ENCODE measurements at regions not wholly inside any gene's neighbourhood (a gene's known extent, or its start where the extent isn't known, plus 50 kb on each side); places are given as distances from the start of the nearest gene placed in this dataset.

- Histone ChIP-seq H3K27ac (no peak overlapping the region), H3K4me3 (ENCODE audit: low read depth in 1 of 2, low read length in 1 of 2) (no peak overlapping the region), H3K27me3 (no peaks in the 10 kb centered on the region), H3K9me3 (no peaks in the 10 kb centered on the region), H3K4me1 (ENCODE audit: control insufficient read depth in 1 of 2, insufficient read depth in 1 of 2, low read depth in 1 of 2, low read length in 1 of 2) (no peaks in the 10 kb centered on the region), H3K36me3 (no peaks in the 10 kb centered on the region)
- no peak for TF ChIP-seq CTCF (IDR thresholded peaks at IDR 0.05)
These were observed 150.7 kb downstream of the KCTD15 start for GRCh38 chr19:33947265-33947964.

- no peak for TF ChIP-seq CTCF (IDR thresholded peaks at IDR 0.05)
- peaks cover under 1% of the 10 kb centered on the region for H3K27me3 ChIP-seq
- H3K36me3 ChIP-seq = no peaks in the 10 kb centered on the region
- H3K9me3 ChIP-seq = no peaks in the 10 kb centered on the region
- H3K4me1 ChIP-seq (ENCODE audit: control insufficient read depth in 1 of 2, insufficient read depth in 1 of 2, low read depth in 1 of 2, low read length in 1 of 2) = no peaks in the 10 kb centered on the region
- H3K27ac ChIP-seq = no peak overlapping the region
- no peak overlapping the region for H3K4me3 ChIP-seq (ENCODE audit: low read depth in 1 of 2, low read length in 1 of 2)
These were observed 152.1 kb downstream of the KCTD15 start for GRCh38 chr19:33948651-33949335.

- H3K36me3 ChIP-seq = no peaks in the 10 kb centered on the region
- peaks cover 3% of the 10 kb centered on the region for H3K27me3 ChIP-seq
- no peaks in the 10 kb centered on the region for H3K9me3 ChIP-seq
- H3K4me1 ChIP-seq (ENCODE audit: control insufficient read depth in 1 of 2, insufficient read depth in 1 of 2, low read depth in 1 of 2, low read length in 1 of 2) = no peaks in the 10 kb centered on the region
- H3K4me3 ChIP-seq (ENCODE audit: low read depth in 1 of 2, low read length in 1 of 2) = no peak overlapping the region
- TF ChIP-seq CTCF (IDR thresholded peaks at IDR 0.05) = no peak
- no peak overlapping the region for H3K27ac ChIP-seq
These were observed 153.6 kb downstream of the KCTD15 start for GRCh38 chr19:33950091-33950750.

GRCh38 chr19:33953023-33953422, 156.4 kb downstream of the KCTD15 start:
- Histone ChIP-seq H3K27ac (no peak overlapping the region), H3K27me3 (peaks cover 3% of the 10 kb centered on the region), H3K4me1 (ENCODE audit: control insufficient read depth in 1 of 2, insufficient read depth in 1 of 2, low read depth in 1 of 2, low read length in 1 of 2) (no peaks in the 10 kb centered on the region), H3K36me3 (no peaks in the 10 kb centered on the region), H3K4me3 (ENCODE audit: low read depth in 1 of 2, low read length in 1 of 2) (no peak overlapping the region), H3K9me3 (no peaks in the 10 kb centered on the region)
- no peak for TF ChIP-seq CTCF (IDR thresholded peaks at IDR 0.05)

- Histone ChIP-seq H3K4me3 (ENCODE audit: low read depth in 1 of 2, low read length in 1 of 2) (no peak overlapping the region), H3K27ac (no peak overlapping the region), H3K4me1 (ENCODE audit: control insufficient read depth in 1 of 2, insufficient read depth in 1 of 2, low read depth in 1 of 2, low read length in 1 of 2) (no peaks in the 10 kb centered on the region), H3K27me3 (peaks cover 3% of the 10 kb centered on the region), H3K9me3 (no peaks in the 10 kb centered on the region), H3K36me3 (no peaks in the 10 kb centered on the region)
- TF ChIP-seq CTCF (IDR thresholded peaks at IDR 0.05) = no peak
These were observed 156.9 kb downstream of the KCTD15 start for GRCh38 chr19:33953592-33953991.

All from neutrophil (primary cell).